ENCODE measurements at regions not wholly inside any gene's neighbourhood (a gene's known extent, or its start where the extent isn't known, plus 50 kb on each side); places are given as distances from the start of the nearest gene placed in this dataset.

DNA sequence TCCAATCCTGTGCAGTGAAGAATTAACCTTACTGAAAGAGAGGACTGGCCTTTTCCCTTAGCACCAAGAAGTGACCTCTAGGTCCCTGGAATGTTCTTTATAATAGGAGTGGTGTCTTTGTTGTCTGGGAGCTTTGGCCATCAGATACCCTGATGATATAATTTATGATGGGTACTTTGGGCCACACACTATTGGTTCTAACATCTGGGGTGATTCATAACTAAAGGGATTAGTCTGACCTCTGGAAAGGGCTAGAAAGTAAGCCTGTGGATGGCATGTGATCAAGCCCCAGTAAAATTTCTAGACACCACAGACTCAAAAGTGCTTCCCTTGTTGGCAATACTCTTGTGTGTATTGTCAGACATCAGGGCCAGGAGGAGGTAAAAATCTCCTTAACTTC lies 891.2 kb downstream of the KCNA4 start:
- POLR2A ChIA-PET: no interaction called here
- H3K4me3 ChIP-seq (ENCODE audit: low read depth in 2 of 2, low read length in 2 of 2): no peak overlapping the region
- TF ChIP-seq, protein P1, sequence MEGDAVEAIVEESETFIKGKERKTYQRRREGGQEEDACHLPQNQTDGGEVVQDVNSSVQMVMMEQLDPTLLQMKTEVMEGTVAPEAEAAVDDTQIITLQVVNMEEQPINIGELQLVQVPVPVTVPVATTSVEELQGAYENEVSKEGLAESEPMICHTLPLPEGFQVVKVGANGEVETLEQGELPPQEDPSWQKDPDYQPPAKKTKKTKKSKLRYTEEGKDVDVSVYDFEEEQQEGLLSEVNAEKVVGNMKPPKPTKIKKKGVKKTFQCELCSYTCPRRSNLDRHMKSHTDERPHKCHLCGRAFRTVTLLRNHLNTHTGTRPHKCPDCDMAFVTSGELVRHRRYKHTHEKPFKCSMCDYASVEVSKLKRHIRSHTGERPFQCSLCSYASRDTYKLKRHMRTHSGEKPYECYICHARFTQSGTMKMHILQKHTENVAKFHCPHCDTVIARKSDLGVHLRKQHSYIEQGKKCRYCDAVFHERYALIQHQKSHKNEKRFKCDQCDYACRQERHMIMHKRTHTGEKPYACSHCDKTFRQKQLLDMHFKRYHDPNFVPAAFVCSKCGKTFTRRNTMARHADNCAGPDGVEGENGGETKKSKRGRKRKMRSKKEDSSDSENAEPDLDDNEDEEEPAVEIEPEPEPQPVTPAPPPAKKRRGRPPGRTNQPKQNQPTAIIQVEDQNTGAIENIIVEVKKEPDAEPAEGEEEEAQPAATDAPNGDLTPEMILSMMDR (IDR thresholded peaks at IDR 0.05): no peak
- TF ChIP-seq TCF7L2 (IDR thresholded peaks at IDR 0.05; ENCODE audit: low read depth, low read length) (no peak), SIN3A (IDR thresholded peaks at IDR 0.05; ENCODE audit: borderline replicate concordance, insufficient read depth, low read depth, low read length) (no peak), POLR2AphosphoS5 (IDR thresholded peaks at IDR 0.05; ENCODE audit: low read depth, low read length) (no peak)
- TF ChIP-seq, protein P2, sequence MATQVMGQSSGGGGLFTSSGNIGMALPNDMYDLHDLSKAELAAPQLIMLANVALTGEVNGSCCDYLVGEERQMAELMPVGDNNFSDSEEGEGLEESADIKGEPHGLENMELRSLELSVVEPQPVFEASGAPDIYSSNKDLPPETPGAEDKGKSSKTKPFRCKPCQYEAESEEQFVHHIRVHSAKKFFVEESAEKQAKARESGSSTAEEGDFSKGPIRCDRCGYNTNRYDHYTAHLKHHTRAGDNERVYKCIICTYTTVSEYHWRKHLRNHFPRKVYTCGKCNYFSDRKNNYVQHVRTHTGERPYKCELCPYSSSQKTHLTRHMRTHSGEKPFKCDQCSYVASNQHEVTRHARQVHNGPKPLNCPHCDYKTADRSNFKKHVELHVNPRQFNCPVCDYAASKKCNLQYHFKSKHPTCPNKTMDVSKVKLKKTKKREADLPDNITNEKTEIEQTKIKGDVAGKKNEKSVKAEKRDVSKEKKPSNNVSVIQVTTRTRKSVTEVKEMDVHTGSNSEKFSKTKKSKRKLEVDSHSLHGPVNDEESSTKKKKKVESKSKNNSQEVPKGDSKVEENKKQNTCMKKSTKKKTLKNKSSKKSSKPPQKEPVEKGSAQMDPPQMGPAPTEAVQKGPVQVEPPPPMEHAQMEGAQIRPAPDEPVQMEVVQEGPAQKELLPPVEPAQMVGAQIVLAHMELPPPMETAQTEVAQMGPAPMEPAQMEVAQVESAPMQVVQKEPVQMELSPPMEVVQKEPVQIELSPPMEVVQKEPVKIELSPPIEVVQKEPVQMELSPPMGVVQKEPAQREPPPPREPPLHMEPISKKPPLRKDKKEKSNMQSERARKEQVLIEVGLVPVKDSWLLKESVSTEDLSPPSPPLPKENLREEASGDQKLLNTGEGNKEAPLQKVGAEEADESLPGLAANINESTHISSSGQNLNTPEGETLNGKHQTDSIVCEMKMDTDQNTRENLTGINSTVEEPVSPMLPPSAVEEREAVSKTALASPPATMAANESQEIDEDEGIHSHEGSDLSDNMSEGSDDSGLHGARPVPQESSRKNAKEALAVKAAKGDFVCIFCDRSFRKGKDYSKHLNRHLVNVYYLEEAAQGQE (IDR thresholded peaks at IDR 0.05; ENCODE audit: insufficient read depth in 1 of 2, low read depth in 2 of 2, low read length in 1 of 2): no peak
- intact Hi-C loops (cut with micrococcal nuclease; ENCODE audit: unreplicated experiment) (no loop called here), in situ Hi-C loops (cut with HindIII; ENCODE audit: low pct_unique_long_range_greater_than_20kb, low sequenced_read_pairs) (no loop called here)
- no peaks in the 10 kb centered on the region for H3K27me3 ChIP-seq (ENCODE audit: control insufficient read depth, insufficient read depth, low read length)
- no peak overlapping the region for H3K27ac ChIP-seq (ENCODE audit: low read length)
- no peaks in the 10 kb centered on the region for H3K4me1 ChIP-seq (ENCODE audit: control insufficient read depth, insufficient read depth, low read length)
- H3K36me3 ChIP-seq (ENCODE audit: control insufficient read depth, insufficient read depth, low read length): no peaks in the 10 kb centered on the region
- CTCF ChIA-PET: no interaction called here
- no TSS peak for BruUV-seq (replicated peaks)
- ATAC-seq (no peak), DNase-seq (ENCODE audit: low read depth, low spot score) (no peak)
- H3K9me3 ChIP-seq (ENCODE audit: control insufficient read depth, insufficient read depth, low read depth, low read length): no peaks in the 10 kb centered on the region; the same call in 1 of the 2 replicates

DNA sequence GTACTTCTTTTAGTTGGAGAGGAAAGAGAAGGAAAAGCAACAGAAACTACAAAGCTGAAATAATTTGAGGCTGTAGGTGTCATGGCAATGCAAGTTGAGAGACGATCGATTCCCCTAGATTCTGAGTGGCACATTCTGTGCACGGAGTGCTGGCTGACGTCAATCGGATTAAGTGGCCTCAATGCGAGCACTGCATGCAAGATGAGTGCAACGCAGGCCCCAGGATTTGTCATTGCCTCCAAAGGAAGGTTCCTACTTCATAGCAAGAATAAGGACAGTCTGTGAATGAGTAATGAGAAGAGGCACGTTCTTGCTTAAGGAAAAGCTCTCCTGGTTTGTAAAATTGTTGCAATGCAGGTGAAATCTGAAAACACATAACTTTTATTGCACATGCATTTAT lies 892.4 kb downstream of the KCNA4 start:
- ATAC-seq (no peak), DNase-seq (ENCODE audit: low read depth, low spot score) (no peak)
- Histone ChIP-seq H3K36me3 (ENCODE audit: control insufficient read depth, insufficient read depth, low read length) (no peaks in the 10 kb centered on the region), H3K4me3 (ENCODE audit: low read depth in 2 of 2, low read length in 2 of 2) (no peak overlapping the region), H3K27me3 (ENCODE audit: control insufficient read depth, insufficient read depth, low read length) (no peaks in the 10 kb centered on the region), H3K4me1 (ENCODE audit: control insufficient read depth, insufficient read depth, low read length) (peaks cover 4% of the 10 kb centered on the region; the same call in 1 of the 2 replicates), H3K9me3 (ENCODE audit: control insufficient read depth, insufficient read depth, low read depth, low read length) (no peaks in the 10 kb centered on the region; the same call in 1 of the 2 replicates), H3K27ac (ENCODE audit: low read length) (no peak overlapping the region)
- POLR2A ChIA-PET: no interaction called here
- BruUV-seq (replicated peaks): no TSS peak
- TF ChIP-seq POLR2AphosphoS5 (IDR thresholded peaks at IDR 0.05; ENCODE audit: low read depth, low read length): no peak
- no peak for TF ChIP-seq TCF7L2 (IDR thresholded peaks at IDR 0.05; ENCODE audit: low read depth, low read length)
- TF ChIP-seq, protein P1 (IDR thresholded peaks at IDR 0.05): no peak
- TF ChIP-seq, protein P2 (IDR thresholded peaks at IDR 0.05; ENCODE audit: insufficient read depth in 1 of 2, low read depth in 2 of 2, low read length in 1 of 2): no peak
- TF ChIP-seq SIN3A (IDR thresholded peaks at IDR 0.05; ENCODE audit: borderline replicate concordance, insufficient read depth, low read depth, low read length): no peak
- CTCF ChIA-PET: no interaction called here
- in situ Hi-C loops (cut with HindIII; ENCODE audit: low pct_unique_long_range_greater_than_20kb, low sequenced_read_pairs) (no loop called here), intact Hi-C loops (cut with micrococcal nuclease; ENCODE audit: unreplicated experiment) (no loop called here)
